Endothelial cell (in vitro differentiated cells): ENCODE measurements at regions not wholly inside any gene's neighbourhood (a gene's known extent, or its start where the extent isn't known, plus 50 kb on each side); places are given as distances from the start of the nearest gene placed in this dataset.
"Not testable (repeated sequence)": the region's sequence is repeated elsewhere in the genome, so short reads cannot be mapped to it uniquely, and the experiment has no call there.

ENCODE experiments used
- DNase-seq: peaks from one replicate; pipeline ENCODE4 v3.0.0; 2021; ENCODE audit warnings: low spot score
- H3K27ac Mint-ChIP-seq: one replicate; pipeline ENCODE4 v1.8.0; 2021; ENCODE audit warnings: mixed read lengths, inconsistent platforms; ENCODE audit not compliant: unreplicated experiment
- H3K27me3 Mint-ChIP-seq: one replicate; pipeline ENCODE4 v1.8.0; 2021; ENCODE audit warnings: mild to moderate bottlenecking, moderate library complexity, mixed read lengths, inconsistent platforms; ENCODE audit not compliant: unreplicated experiment
- H3K36me3 Mint-ChIP-seq: one replicate; pipeline ENCODE4 v1.8.0; 2021; ENCODE audit warnings: mild to moderate bottlenecking, low read depth, mixed read lengths, inconsistent platforms; ENCODE audit not compliant: unreplicated experiment
- H3K4me1 Mint-ChIP-seq: one replicate; pipeline ENCODE4 v1.8.0; 2021; ENCODE audit warnings: mild to moderate bottlenecking, mixed read lengths, inconsistent platforms; ENCODE audit not compliant: unreplicated experiment
- H3K4me3 Mint-ChIP-seq: one replicate; pipeline ENCODE4 v1.8.0; 2021; ENCODE audit warnings: mild to moderate bottlenecking, mixed read lengths, inconsistent platforms; ENCODE audit not compliant: unreplicated experiment
- H3K9me3 Mint-ChIP-seq: one replicate; pipeline ENCODE4 v1.8.0; 2021; ENCODE audit warnings: mixed read lengths, inconsistent platforms; ENCODE audit not compliant: unreplicated experiment
- TF ChIP-seq, protein P1 (sequence below): fragments of 200-600 bp; sonication (generic); IDR thresholded peaks from one replicate; pipeline ENCODE4 v1.5.0; 2021; ENCODE audit warnings: antibody characterized with exemption; ENCODE audit not compliant: unreplicated experiment

DNA sequence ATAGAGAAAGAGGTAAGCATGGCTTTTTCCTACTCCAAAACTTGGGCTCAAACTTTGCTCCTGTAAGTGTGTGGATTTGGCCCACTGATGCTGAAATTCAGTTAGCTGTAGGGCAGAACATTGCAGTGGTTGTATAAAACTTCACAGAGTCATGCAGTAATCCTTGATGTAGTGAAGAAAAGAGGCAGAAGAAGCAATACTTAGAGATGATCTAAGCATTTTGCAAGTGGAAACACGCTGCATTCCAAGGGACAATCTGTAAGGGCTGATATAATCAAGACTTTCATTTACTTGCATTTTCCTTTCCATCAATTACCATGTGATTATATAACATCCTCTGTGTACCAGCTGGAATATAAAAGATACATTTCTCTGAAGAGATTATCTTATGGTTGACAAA lies 338.8 kb downstream of the DNAJB9 start:
- H3K36me3 Mint-ChIP-seq = no peaks in the 10 kb centered on the region

DNA sequence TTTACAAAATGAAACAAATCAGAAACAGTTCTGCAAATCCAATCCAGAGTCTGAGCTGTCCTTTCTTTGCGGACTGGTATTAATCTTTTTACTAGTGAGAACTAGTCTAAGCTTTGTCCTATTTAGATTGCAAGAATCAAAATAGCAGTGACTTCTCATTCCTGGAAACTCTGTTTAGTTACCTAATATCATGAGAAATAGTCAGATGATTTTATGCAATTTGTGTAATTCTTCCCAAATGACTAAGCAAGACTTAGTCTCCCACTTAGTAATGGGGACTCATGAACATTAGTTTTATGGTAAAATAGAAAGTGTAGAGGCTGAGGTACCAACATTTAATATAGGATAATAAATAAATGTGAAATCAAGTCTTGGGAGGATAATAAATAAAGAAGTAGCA lies 341.3 kb downstream of the DNAJB9 start:
- no peaks in the 10 kb centered on the region for H3K9me3 Mint-ChIP-seq
- H3K36me3 Mint-ChIP-seq = no peaks in the 10 kb centered on the region
- no peaks in the 10 kb centered on the region for H3K27me3 Mint-ChIP-seq
- H3K4me1 Mint-ChIP-seq = no peaks in the 10 kb centered on the region
- no peak overlapping the region for H3K27ac Mint-ChIP-seq
- TF ChIP-seq, protein P1, sequence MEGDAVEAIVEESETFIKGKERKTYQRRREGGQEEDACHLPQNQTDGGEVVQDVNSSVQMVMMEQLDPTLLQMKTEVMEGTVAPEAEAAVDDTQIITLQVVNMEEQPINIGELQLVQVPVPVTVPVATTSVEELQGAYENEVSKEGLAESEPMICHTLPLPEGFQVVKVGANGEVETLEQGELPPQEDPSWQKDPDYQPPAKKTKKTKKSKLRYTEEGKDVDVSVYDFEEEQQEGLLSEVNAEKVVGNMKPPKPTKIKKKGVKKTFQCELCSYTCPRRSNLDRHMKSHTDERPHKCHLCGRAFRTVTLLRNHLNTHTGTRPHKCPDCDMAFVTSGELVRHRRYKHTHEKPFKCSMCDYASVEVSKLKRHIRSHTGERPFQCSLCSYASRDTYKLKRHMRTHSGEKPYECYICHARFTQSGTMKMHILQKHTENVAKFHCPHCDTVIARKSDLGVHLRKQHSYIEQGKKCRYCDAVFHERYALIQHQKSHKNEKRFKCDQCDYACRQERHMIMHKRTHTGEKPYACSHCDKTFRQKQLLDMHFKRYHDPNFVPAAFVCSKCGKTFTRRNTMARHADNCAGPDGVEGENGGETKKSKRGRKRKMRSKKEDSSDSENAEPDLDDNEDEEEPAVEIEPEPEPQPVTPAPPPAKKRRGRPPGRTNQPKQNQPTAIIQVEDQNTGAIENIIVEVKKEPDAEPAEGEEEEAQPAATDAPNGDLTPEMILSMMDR = no peak
- no peak overlapping the region for H3K4me3 Mint-ChIP-seq
- DNase-seq = no peak

More for the DNA sequence above, 338.8 kb downstream of the DNAJB9 start:
- no peak for DNase-seq
- Mint-ChIP-seq H3K9me3 (no peaks in the 10 kb centered on the region), H3K4me1 (no peaks in the 10 kb centered on the region), H3K27me3 (no peaks in the 10 kb centered on the region), H3K27ac (no peak overlapping the region), H3K4me3 (no peak overlapping the region)
- TF ChIP-seq, protein P1 = no peak

DNA sequence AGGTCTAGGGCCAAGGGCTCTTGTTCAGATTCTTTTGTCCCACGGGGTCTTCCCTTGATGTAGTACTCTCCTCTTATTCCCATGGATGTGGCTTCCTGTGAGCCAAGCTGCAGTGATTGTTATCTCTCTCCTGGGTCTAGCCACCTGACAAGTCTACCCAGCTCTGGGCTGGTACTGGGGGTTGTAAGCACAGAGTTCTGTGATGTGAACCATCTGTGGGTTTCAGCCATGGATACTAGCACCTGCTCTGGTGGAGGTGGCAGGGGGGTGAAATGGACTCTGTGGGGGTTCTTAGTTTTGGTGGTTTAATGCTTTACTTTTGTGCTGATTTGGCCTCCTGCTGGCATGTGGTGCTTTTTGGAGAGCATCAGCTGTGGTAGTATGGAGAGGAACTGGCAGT lies 350.8 kb downstream of the DNAJB9 start:
- peaks cover 3% of the 10 kb centered on the region for H3K9me3 Mint-ChIP-seq
- no peaks in the 10 kb centered on the region for H3K36me3 Mint-ChIP-seq
- no peak overlapping the region for H3K27ac Mint-ChIP-seq
- H3K4me1 Mint-ChIP-seq = no peaks in the 10 kb centered on the region
- no peak overlapping the region for H3K4me3 Mint-ChIP-seq
- TF ChIP-seq, protein P1 = no peak
- no peaks in the 10 kb centered on the region for H3K27me3 Mint-ChIP-seq
- no peak for DNase-seq

- H3K36me3 Mint-ChIP-seq, H3K4me1 Mint-ChIP-seq, H3K9me3 Mint-ChIP-seq: not testable (repeated sequence)
Observed at GRCh38 chr7:108943048-108943447, 373.4 kb downstream of the DNAJB9 start.

GRCh38 chr7:108947526-108947925 lies 377.9 kb downstream of the DNAJB9 start:
- Mint-ChIP-seq H3K9me3 (no peaks in the 10 kb centered on the region), H3K27me3 (no peaks in the 10 kb centered on the region), H3K4me1 (no peaks in the 10 kb centered on the region), H3K27ac (no peak overlapping the region), H3K4me3 (no peak overlapping the region), H3K36me3 (peaks cover 3% of the 10 kb centered on the region)
- DNase-seq = no peak
- TF ChIP-seq, protein P1 = no peak

More at GRCh38 chr7:108943048-108943447, 373.4 kb downstream of the DNAJB9 start:
- H3K27ac Mint-ChIP-seq, H3K4me3 Mint-ChIP-seq, H3K27me3 Mint-ChIP-seq, DNase-seq: not testable (repeated sequence)

DNA sequence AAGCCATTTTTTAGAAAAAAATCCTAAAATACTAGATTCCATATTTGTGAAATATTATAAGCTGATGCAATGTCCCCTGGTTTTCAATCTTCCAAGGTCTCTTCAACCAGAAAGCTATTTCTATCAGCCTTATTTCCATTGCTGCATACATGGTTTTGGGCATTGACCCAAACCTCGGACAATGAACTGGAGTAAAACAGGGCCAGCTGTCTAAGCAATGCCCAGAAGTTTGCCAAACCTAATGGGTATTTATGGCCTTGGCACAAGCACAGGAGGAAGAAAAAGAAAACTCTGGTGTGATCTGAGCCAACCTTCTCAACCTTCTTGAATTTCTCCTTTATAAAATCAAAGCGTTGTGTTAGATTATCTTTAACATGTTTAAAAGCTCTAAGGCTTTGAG lies 402.3 kb downstream of the DNAJB9 start:
- Mint-ChIP-seq H3K4me3 (no peak overlapping the region), H3K27ac (no peak overlapping the region), H3K27me3 (no peaks in the 10 kb centered on the region), H3K4me1 (no peaks in the 10 kb centered on the region), H3K36me3 (no peaks in the 10 kb centered on the region), H3K9me3 (no peaks in the 10 kb centered on the region)
- TF ChIP-seq, protein P1 = no peak
- DNase-seq = no peak
